Mesenteric fat pad (tissue), 1 donor: ENCODE measurements at regions not wholly inside any gene's neighbourhood (a gene's known extent, or its start where the extent isn't known, plus 50 kb on each side); places are given as distances from the start of the nearest gene placed in this dataset.
"Not testable (repeated sequence)": the region's sequence is repeated elsewhere in the genome, so short reads cannot be mapped to it uniquely, and the experiment has no call there.

Experiments
- DNase-seq: peaks from one replicate; pipeline ENCODE4 v3.0.0-alpha.2; 2020; ENCODE audit warnings: low spot score
- donor health status: DM: yes; HTN: yes; CAD: no.

DNA sequence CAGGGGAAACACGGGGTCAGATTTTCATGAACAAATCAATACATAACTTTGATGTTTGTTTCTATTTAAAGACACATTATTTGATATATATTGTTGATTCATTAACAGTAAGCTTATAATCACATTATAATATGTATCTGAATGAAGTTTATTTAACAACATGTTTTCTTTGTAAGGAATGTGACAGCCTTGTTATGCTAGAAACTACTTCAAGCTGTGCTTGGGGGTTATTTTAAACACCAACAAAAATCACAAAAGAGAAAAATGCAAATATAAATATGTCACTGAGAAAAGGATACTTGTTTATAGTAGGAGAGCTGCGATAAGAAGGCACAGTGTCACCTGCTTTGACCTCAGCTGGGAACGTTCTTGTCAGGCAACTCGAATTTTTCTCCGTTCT, 354.6 kb upstream of the AGA start:
- DNase-seq = no peak

DNA sequence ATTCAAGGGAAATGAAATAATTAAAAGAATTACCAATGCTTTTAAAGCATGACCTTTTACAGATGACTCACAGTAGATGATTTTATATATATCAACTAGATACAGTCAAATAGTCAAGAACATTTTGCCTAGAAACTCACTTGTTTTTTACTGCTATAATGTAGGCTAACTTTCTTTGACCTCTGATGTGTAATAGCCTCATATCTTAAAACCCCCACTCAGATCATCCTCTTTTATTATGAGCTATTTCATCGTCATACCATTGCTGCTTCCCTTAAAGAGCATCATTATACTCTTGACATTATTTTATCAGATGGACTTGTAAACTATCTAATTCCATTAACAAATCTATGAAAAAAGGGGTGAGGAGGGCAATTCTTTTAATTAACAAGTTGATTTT, 355.9 kb upstream of the AGA start:
- DNase-seq = no peak

DNA sequence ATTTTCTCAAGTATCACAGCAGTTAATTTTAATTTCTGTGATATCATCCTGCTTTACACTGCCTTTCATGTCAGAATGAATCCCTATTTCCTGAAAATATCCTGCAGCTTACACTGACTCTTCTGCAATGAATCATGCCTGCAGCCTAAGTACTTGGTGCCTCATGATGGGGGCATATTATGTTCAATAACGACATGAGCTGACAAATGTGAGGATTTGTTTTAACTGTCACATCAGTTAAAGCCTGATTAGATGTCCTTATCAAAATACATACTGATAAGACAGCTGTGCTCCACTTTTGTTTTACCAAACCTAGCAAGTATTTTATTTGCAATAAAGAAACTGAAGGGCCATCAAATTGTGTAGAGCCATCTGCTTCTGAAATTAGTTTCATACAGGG, 359.9 kb upstream of the AGA start:
- no peak for DNase-seq

DNA sequence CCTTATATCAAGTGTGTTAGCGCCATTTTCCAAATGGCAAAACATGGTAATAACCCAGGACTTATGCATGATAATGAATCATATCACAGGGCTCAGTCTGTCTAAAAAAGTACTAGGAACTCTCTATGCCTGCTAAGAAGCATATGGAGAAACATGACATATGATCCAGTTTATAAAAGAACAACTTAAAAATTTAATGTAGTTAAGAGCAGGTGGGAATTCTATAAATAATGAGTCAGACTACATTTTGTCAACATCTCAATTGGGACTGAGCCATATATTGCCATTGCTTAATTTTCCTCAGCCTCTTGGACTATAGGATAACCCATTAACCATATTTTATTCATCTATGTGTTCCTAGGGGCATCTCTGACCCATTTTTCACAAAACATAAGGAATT, 360.4 kb upstream of the AGA start:
- no peak for DNase-seq

DNA sequence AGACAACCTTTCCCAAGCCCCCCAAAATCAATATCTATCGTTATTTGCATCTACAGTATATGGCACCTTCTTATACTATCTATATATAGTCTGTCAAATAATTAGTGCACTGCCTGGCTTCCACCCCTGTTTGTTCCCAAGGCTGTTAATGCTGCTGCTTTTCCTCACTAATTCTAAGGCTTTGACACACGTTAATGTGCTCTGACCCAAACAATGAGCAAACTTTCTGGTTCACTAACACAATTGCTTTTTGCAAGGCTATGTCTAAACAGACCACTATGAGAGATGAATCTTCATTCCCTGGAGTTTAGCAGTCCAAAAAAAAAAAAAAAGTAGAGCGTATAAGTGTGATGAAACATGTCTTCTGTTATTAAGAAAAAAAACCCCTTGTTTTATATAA, 360.9 kb upstream of the AGA start:
- DNase-seq = no peak

DNA sequence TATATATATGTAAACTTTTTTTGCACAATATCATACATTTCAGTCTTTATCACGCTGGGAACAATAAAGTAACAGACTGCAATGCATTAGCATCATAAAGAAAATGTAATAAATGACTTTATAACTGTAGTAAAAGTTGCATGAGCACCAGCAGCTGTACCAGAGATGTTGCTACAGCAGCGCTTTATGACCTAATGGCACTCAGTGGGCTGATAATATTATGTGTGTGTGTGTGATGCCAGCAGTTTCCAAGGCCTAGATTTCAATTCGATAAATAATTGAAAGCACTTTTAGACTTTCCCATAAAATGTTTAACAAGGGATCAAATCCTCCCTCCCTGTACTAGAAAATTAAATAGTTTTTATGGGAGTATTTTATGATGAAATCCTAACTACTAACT, 367.6 kb upstream of the AGA start:
- DNase-seq = no peak

DNA sequence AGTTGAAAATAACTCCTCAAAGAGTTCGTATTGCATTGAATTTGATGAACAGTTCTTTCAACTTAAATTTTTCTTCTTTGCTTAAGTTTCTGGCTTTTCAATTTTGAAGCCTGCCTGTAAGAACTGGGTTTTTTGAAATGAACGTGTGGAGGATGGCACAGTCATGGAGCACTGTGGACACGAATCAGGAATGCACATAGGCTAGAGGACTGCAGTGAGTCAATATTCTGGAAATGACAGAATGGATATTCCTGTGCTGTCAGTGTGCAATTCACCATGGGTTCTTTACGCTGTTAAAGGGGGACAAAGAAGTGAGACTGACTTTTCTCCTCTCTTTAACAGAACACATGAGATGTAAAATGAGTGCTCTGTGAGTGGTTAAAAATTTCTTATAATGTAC, 368.0 kb upstream of the AGA start:
- DNase-seq = no peak

DNA sequence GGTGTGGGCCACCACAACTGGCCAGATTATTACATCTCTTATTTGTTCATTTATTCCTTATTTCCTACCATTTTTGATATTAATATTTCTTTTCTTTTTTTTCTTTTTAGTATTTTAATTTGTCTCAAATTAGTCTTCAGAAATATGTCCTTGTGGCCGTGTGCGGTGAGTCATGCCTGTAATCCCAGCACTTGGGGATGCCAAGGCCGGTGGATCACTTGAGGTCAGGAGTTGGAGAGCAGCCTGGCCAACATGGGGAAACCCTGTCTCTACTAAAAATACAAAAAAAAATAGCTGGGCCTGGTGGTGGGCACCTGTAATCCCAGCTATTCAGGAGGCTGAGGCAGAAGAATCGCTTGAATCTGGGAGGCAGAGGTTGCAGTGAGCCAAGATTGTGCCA, 376.2 kb upstream of the AGA start:
- DNase-seq = not testable (repeated sequence)

DNA sequence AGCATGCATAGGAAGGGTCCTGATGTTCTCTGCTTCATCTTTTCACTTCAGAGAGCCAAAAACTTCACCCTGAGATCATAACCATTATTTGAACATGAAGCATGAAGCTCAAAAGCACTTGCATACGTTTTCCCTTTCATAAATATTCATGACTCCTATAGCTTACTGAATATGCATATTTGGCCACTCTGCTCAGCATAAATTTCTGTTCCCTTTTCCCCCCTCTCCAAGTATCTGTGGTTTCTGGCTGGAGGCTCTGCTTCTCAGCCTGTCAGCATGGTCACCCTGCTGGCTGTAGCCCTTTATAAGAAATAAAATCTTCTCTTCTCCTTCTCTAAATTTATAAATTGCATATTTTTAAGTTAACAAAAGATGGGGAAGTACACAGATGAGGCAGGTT, 384.7 kb upstream of the AGA start:
- DNase-seq = no peak

DNA sequence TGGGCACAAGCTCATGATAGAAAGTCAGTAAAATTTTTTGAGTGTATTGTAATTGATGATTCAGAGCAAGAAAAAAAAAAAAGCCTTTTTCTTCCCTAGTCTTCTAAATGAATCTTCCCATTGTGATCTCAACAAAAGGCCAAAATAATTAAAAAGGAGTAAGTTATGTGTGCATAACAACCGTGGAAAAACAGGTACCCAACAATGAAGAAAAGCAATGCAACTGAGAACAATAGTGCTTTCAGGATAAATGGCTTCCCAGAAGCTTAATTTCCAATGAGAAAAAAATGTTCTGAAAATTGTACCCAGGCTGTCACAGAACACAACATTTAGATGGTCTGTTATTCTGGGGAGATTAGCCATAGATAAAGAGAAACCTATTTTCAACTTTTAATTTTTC, 399.0 kb upstream of the AGA start:
- no peak for DNase-seq

DNA sequence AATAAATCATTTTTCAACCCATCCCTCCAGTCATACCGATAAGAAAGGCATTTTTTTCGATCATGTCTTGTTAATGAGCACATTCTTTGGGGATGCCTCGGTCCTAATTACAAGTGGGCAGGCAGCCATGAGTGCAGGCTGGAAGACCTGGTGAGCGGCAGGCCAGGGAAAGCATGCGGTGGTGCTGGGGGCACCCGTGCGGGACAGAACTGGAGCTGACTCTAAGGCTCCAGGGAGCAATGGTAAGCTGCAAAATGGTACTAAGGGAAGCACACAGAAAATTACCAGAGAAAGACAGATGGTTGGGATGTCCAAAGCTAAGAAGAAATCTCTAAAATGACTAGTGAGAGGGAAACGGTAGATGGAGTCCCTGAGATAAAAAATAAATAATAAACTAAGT, 411.0 kb upstream of the AGA start:
- DNase-seq = no peak

DNA sequence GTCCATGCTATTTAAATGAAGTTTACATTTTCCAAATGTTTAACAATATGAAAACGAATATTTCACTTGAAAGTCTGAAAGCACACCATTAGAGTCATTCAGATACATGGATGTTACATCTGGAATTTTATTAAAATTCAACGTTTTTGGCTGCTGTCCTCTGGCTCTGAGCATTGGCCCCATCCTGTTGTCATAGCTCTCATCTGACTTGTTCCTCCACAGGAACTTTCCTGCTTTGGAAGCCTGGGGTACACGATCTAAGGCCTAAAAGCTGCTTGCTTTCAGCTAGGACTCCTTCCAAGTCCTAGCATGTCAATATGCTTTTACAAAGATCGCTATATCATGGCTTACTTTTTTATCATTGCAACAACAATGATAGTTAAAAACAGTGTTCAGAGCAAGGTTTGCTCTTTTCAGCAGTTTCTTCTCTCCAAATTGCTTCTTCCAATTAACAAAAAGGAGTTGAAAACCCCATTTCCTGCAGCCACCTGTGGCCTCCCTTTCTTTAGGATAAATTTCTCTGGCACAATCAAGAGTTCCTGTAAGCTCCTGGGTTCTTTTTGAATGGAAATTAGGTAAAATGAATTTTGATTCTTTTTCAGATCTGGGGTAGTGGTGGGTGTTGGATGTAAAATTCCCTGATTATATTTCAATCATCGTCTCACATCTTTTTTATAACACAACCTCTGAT, 413.4 kb upstream of the AGA start:
- no peak for DNase-seq

DNA sequence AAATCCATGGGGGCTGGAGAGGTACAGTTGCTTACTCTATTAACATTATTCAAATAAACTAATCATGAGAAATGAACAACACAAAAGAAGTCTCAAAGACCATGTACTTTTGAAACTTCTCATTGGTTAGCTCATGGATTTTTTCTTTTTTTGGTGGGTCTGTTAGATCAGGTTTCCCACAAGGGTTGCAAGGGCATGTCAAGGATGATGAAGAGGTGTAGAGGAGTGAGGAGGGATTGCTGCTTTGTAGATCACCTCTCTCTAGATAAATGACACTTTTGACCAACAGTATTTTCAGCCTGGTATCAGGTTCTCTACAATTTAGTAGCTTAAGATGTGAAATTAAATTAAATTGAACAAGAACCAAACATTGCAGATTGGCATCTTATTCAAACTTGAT, 417.9 kb upstream of the AGA start:
- DNase-seq = no peak

DNA sequence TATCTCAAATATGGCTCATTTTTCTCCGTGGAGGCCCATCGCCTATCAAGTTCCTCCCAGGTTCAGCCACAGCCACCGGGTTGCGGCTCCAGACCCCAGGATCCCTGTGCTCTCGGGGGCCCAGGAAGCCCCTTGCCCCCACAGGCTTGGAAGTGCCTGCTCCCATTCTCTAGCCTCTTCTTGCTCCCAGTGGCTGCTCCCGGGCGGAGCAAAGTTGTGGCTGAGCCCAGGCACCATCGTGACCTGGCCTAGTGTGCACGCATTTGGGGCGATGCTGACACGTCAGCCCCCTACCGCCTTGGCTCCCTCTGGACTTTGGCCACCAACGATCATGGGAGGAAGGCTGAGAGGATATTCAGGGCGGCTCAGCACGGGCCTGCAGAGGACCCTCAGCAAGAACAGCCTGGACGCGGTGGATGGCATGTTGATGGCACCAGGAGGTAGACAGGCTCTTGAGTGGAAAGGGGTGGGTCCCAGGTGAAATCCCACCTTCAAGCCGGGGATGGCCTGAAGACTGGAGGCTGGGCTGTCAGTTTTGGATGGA, 419.4 kb upstream of the AGA start:
- DNase-seq = no peak

DNA sequence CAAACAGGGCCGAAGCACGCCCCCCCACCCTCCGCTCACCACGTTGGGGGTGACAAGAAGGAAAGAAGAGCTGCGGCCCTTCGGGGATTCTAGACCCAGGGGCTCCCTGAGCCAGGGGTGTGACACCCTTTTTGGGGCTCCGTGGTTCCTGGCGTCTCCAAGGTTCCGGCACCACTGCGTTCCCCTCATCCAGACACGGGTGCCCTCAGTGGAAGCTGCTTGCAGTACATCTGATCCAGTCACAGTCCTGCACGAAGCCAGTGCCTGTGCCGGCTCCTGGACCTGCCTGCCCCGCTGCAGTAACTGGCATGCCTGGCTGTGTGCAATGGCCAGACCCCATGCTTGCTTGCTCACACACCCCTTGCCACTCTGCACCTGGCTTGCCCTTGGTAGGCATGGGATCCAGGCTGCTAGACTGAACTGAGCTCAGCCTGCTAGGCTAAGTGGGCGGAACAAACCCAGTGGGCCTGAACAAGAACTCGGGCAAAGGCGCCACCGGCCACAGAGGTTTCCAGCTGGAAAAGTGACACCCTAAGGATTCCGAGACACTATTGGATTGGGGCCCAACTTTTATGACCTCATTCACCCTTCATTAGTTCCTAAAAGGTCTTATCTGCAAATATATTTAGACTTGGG, 420.4 kb upstream of the AGA start:
- no peak for DNase-seq

DNA sequence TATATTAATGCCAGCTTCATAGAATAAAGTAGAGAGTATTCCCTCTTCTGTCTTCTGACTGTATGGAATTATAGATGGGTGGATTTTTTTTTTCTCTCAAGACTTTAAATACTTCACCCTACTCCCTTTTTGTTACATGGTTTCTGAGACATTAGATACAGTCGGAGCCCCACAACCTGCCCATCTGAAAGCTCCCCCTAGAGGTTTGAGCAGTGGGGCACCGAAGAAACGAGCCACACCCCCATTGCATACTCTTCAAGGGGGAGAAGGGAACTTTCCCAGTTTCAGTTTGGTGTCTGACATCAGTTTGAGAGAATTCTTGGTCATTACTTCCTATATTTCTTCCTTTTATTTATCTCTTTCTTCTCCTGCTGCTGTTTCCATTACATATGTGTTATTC, 437.6 kb upstream of the AGA start:
- no peak for DNase-seq

DNA sequence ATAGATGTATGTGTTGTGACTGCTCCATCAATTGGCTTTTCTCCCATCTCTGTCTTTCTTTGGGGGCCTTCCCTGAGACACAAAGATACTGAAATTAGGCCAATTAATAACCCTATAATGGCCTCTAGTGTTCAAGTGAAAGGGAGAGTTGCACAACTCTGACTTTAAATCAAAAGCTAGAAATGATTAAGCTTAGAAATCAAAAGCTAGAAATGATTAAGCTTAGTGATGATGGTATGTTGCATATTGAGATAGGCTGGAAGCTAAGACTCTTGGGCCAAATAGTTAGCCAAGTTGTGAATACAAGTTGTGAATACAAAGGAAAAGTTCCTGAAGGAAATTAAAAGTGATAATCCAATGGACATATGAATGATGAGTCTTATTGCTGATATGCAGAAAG, 452.9 kb upstream of the AGA start:
- no peak for DNase-seq

DNA sequence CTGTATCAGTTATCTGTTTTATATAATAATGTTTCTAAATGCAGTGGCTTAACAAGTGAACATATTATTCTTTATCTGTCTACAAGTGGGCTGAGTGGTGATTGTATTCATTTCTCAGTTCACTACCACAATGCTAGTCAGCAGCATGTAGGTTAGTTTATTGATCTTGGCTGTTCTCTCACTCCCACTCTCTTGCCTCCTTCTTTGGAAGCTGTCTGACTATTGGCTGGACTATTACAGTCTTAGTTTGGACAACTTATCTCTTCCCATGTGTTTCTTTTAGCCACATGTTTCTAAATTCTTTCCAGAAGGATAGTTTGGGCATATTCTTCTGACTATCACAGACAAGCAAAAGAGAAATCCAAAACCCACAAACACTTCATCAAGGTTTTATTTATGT, 459.5 kb upstream of the AGA start:
- DNase-seq = no peak

DNA sequence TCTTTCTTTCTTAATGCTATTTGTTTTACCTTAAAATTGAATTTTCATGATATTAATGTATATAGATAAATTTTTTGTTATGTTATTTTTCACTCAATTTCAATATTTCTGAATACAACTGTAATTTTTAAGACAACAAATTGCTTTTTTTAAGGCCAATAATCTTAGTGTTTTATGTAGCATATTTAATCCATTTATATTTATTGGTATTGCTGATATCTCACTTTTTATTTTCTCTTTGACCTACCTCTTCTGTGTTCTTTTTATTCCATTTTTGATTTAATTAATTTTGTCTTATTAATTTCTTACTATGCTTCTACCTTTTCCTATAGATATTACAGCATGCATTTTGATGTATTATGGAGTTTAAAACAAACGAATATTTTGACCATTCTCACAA, 460.1 kb upstream of the AGA start:
- no peak for DNase-seq

DNA sequence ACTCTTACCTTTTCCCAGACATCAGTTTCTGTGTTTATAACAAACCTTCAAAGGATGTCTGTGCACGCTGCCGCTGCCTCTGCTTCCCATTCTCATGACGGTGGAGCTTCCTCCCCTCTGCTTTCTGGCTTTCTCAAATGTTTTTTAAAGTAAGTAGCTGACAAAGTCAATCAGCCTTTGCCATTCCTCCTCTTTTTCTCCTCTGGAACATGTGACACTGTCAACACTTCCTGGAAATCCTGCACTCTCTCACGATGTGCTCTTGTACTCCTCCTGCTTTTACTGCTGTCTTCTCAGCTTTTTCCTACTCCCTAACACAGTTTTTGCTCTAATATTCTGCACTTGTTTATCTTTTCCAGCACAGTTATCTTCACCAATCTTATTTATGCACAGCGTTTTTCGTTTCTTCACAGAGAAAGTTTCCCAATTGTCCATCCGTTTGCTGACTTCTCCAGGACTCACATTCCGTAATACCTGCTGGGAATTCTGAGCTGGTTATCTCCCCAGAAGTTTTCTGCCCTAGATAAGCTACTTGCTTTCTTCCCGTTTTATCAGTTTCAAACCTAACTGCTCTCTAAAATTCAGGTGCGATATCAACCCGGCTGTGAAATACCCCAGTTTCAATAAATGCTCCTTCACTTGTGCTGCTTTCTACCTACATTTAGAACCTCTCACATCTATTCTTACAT, 465.6 kb upstream of the AGA start:
- DNase-seq = no peak

DNA sequence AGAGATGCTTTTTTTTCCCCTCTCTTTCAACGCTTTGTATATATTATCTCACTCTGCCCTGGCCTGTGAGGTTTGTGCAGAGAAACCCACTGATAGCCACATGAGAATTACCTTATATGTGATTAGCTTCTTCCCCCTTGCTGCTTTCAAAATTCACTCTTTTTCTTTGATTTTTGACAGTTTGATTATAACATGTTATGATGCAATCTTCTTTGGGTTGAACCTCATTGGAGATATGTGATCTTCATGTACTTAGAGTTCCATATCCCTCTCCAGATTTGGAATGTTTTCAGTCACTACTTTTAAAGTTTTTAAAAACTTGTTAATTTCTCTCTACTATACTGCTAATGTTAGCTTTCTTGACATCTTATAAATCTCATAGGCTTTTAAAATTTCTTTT, 479.5 kb upstream of the AGA start:
- DNase-seq = no peak

DNA sequence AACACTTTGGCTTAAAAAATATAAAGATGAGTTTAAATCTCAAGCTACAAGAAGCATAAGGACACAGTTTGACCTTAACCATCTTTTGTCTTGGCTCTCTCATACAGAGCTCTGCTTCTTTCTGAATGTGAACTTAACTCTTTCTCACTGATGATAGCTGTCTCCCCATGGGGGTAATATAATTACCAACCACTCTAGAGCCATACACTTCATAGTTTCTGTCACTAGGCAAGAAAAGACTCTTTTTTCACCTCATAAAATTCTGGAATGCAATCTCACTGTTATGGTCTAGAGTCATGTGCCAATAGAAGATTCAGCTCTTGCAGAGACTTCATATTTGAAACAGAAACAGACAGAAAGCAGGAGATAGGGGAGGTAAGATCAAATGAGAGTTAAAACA, 481.7 kb upstream of the AGA start:
- DNase-seq = no peak

DNA sequence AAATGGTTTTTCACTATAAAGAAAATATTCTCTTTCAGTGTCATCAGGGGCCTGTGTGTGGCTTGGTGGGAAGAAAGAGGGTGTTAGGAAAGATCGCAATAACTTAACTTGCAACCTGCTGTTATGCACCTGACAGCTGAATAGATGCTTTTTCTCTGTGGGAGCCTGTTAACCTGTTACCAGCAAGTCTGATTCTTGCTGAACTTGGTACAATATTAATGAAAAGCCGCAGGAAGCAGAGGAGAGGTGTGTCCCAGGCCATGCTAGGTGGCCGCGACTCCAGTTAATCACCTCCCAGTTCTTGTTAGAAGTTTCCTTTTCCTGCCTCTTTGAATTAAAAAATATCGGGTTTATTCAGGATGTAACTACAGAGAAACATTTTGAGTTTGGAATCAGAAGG, 494.8 kb upstream of the AGA start:
- DNase-seq = no peak
